HG02840 (cell line): ENCODE measurements at regions not wholly inside any gene's neighbourhood (a gene's known extent, or its start where the extent isn't known, plus 50 kb on each side); places are given as distances from the start of the nearest gene placed in this dataset.

Experiments used
- ATAC-seq: cut with Tn5 transposase; IDR thresholded peaks from one replicate; pipeline ENCODE4 v1.9.1; 2021; ENCODE audit warnings: mild to moderate bottlenecking, moderate library complexity, moderate number of reproducible peaks; ENCODE audit not compliant: unreplicated experiment, low FRiP score

- ATAC-seq = no peak
Measured at GRCh38 chr10:9719246-9719645, 1298.4 kb upstream of the CELF2 start.

- no peak for ATAC-seq
Measured at GRCh38 chr10:9733766-9734165, 1283.9 kb upstream of the CELF2 start.

GRCh38 chr10:9734218-9734617 lies 1283.5 kb upstream of the CELF2 start:
- ATAC-seq = no peak

GRCh38 chr10:9735731-9736130 lies 1281.9 kb upstream of the CELF2 start:
- ATAC-seq = no peak

- no peak for ATAC-seq
Measured at GRCh38 chr10:9743639-9744038, 1274.0 kb upstream of the CELF2 start.

GRCh38 chr10:9745158-9745557 lies 1272.5 kb upstream of the CELF2 start:
- no peak for ATAC-seq

- ATAC-seq = no peak
Measured at GRCh38 chr10:9757176-9757575, 1260.5 kb upstream of the CELF2 start.

- no peak for ATAC-seq
Measured at GRCh38 chr10:9759596-9759995, 1258.1 kb upstream of the CELF2 start.

- no peak for ATAC-seq
Measured at GRCh38 chr10:9762966-9763656, 1254.6 kb upstream of the CELF2 start.

GRCh38 chr10:9766762-9767161 lies 1250.9 kb upstream of the CELF2 start:
- no peak for ATAC-seq

- ATAC-seq = no peak
Measured at GRCh38 chr10:9781666-9782065, 1236.0 kb upstream of the CELF2 start.

GRCh38 chr10:9786101-9786500 lies 1231.6 kb upstream of the CELF2 start:
- no peak for ATAC-seq

- no peak for ATAC-seq
Measured at GRCh38 chr10:9786576-9786975, 1231.1 kb upstream of the CELF2 start.

- no peak for ATAC-seq
Measured at GRCh38 chr10:9789996-9790395, 1227.7 kb upstream of the CELF2 start.

GRCh38 chr10:9792181-9792580 lies 1225.5 kb upstream of the CELF2 start:
- no peak for ATAC-seq

GRCh38 chr10:9796564-9796963 lies 1221.1 kb upstream of the CELF2 start:
- ATAC-seq = no peak

GRCh38 chr10:9800011-9800410 lies 1217.7 kb upstream of the CELF2 start:
- ATAC-seq = no peak

GRCh38 chr10:9800571-9800970 lies 1217.1 kb upstream of the CELF2 start:
- ATAC-seq = no peak

GRCh38 chr10:9807846-9808245 lies 1209.8 kb upstream of the CELF2 start:
- no peak for ATAC-seq

- no peak for ATAC-seq
Measured at GRCh38 chr10:9811601-9812000, 1206.1 kb upstream of the CELF2 start.

- no peak for ATAC-seq
Measured at GRCh38 chr10:9814285-9814864, 1203.3 kb upstream of the CELF2 start.

GRCh38 chr10:9819756-9820494 lies 1197.7 kb upstream of the CELF2 start:
- no peak for ATAC-seq
